Panc1 (cell line): ENCODE measurements at regions not wholly inside any gene's neighbourhood (a gene's known extent, or its start where the extent isn't known, plus 50 kb on each side); places are given as distances from the start of the nearest gene placed in this dataset.

Experiments
- ATAC-seq: fragments of 200-7000 bp; cut with Tn5 transposase; 2 replicates; pipeline ENCODE4 v1.9.1; 2020; ENCODE audit warnings: mild to moderate bottlenecking, moderate library complexity
- BruUV-seq: library from RNA; stranded (reverse); fragments of 400-500 nt; replicated peaks from 2 replicates; lab custom pipeline; 2021; lab: Mats Ljungman, UMichigan
- CTCF ChIA-PET: fragments of 300-600 bp; sonication (Branson Sonifier 250); formaldehyde crosslinking; loops from one replicate; lab custom pipeline; 2022; ENCODE audit warnings: antibody characterized with exemption; lab: Charles Lee
- POLR2A ChIA-PET: fragments of 300-600 bp; sonication (Branson Sonifier 250); formaldehyde crosslinking; loops from one replicate; lab custom pipeline; 2022; ENCODE audit warnings: antibody characterized with exemption; lab: Charles Lee
- DNase-seq: peaks from one replicate; pipeline ENCODE4 v3.0.0-alpha.2; 2010; ENCODE audit warnings: low read depth, low spot score
- H3K27ac ChIP-seq: 2 replicates; pipeline ENCODE4 v1.5.1; 2011; ENCODE audit warnings: mild to moderate bottlenecking, low read length, inconsistent platforms
- H3K27me3 ChIP-seq: fragments of 200-500 bp; sonication (Bioruptor generic); 2 replicates; pipeline ENCODE4 v1.6.0; 2014; ENCODE audit warnings: low read length, inconsistent platforms; ENCODE audit not compliant: control insufficient read depth, insufficient read depth
- H3K36me3 ChIP-seq: fragments of 200-500 bp; sonication (Bioruptor generic); 2 replicates; pipeline ENCODE4 v1.5.1; 2014; ENCODE audit warnings: inconsistent platforms, mild to moderate bottlenecking, low read length, moderate library complexity; ENCODE audit not compliant: control insufficient read depth, insufficient read depth
- H3K4me1 ChIP-seq: 2 replicates; pipeline ENCODE4 v1.5.1; 2011; ENCODE audit warnings: inconsistent platforms, mild to moderate bottlenecking, low read length, moderate library complexity; ENCODE audit not compliant: control insufficient read depth, insufficient read depth
- H3K4me3 ChIP-seq, 2 experiments: 2 replicates each; pipeline ENCODE4 v1.5.1; 2011 to 2012; ENCODE audit warnings: low read depth in 2 of 2, low read length in 2 of 2, mild to moderate bottlenecking in 2 of 2, inconsistent platforms in 1 of 2, moderate library complexity in 1 of 2
- H3K9me3 ChIP-seq: fragments of 200-500 bp; sonication (Bioruptor generic); 2 replicates; pipeline ENCODE4 v1.5.1; 2014; ENCODE audit warnings: low read depth, mild to moderate bottlenecking, inconsistent platforms, low read length, moderate library complexity; ENCODE audit not compliant: control insufficient read depth, insufficient read depth
- CTCF ChIP-seq: fragments of 450-650 bp; IDR thresholded peaks from 2 replicates; pipeline ENCODE4 v1.5.1; 2017; ENCODE audit warnings: mild to moderate bottlenecking
- POLR2AphosphoS5 ChIP-seq: IDR thresholded peaks from 2 replicates; pipeline ENCODE4 v1.6.1; 2012; ENCODE audit warnings: mild to moderate bottlenecking, low read depth, low read length, moderate library complexity
- REST ChIP-seq, 2 experiments: IDR thresholded peaks; 2 replicates each; pipeline ENCODE4 v1.6.1; 2011 to 2012; ENCODE audit warnings: low read depth in 2 of 2, control low read depth in 1 of 2, low read length in 1 of 2, mild to moderate bottlenecking in 1 of 2, moderate library complexity in 1 of 2; ENCODE audit not compliant: insufficient read depth in 1 of 2
- SIN3A ChIP-seq: IDR thresholded peaks from 2 replicates; pipeline ENCODE4 v1.6.1; 2012; ENCODE audit warnings: low read depth, mild to moderate bottlenecking, low read length, moderate library complexity, borderline replicate concordance; ENCODE audit not compliant: insufficient read depth
- TCF7L2 ChIP-seq: IDR thresholded peaks from 2 replicates; pipeline ENCODE4 v1.6.1; 2011; ENCODE audit warnings: mild to moderate bottlenecking, low read depth, low read length, inconsistent platforms
- in situ Hi-C: cut with HindIII; loops from 2 replicates; pipeline ENCODE4 v1.10.0; 2016; ENCODE audit warnings: low sequenced_read_pairs, low pct_unique_long_range_greater_than_20kb
- intact Hi-C: fragments of 100-400 bp; cut with micrococcal nuclease; formaldehyde crosslinking; loops from one replicate; pipeline ENCODE4 v1.10.0; 2022; ENCODE audit not compliant: unreplicated experiment

GRCh38 chr5:53343187-53343586 is 137.2 kb upstream of the FST start:
- POLR2A ChIA-PET: no interaction called here
- intact Hi-C loops: no loop called here
- Histone ChIP-seq H3K9me3 (no peaks in the 10 kb centered on the region), H3K27me3 (no peaks in the 10 kb centered on the region; the same call in 1 of the 2 replicates), H3K4me3 (no peak overlapping the region), H3K36me3 (no peaks in the 10 kb centered on the region), H3K4me1 (no peaks in the 10 kb centered on the region), H3K27ac (no peak overlapping the region)
- CTCF ChIA-PET: no interaction called here
- in situ Hi-C loops: no loop called here
- ATAC-seq (no peak), DNase-seq (no peak)
- no peak for TF ChIP-seq POLR2AphosphoS5
- no peak for TF ChIP-seq CTCF
- no peak for TF ChIP-seq TCF7L2
- TF ChIP-seq REST (IDR thresholded peaks at IDR 0.05; ENCODE audit: insufficient read depth in 1 of 2, low read depth in 2 of 2, low read length in 1 of 2): no peak
- no peak for TF ChIP-seq SIN3A
- no TSS peak for BruUV-seq

- TF ChIP-seq REST (IDR thresholded peaks at IDR 0.05; ENCODE audit: insufficient read depth in 1 of 2, low read depth in 2 of 2, low read length in 1 of 2): no peak
- TF ChIP-seq SIN3A: no peak
- TF ChIP-seq POLR2AphosphoS5: no peak
- TF ChIP-seq CTCF: no peak
- TF ChIP-seq TCF7L2: no peak
- no peak overlapping the region for H3K4me3 ChIP-seq
- BruUV-seq: no TSS peak
- ChIA-PET POLR2A (no interaction called here), CTCF (no interaction called here)
- intact Hi-C loops: no loop called here
- H3K27ac ChIP-seq: no peak overlapping the region
- no peak for DNase-seq
- H3K27me3 ChIP-seq: no peaks in the 10 kb centered on the region
- no peaks in the 10 kb centered on the region for H3K36me3 ChIP-seq
- in situ Hi-C loops: no loop called here
- no peaks in the 10 kb centered on the region for H3K9me3 ChIP-seq
- no peaks in the 10 kb centered on the region for H3K4me1 ChIP-seq
- ATAC-seq: no peak
These were observed 130.1 kb upstream of the FST start for GRCh38 chr5:53350368-53350767.
